ENCODE measurements at regions not wholly inside any gene's neighbourhood (a gene's known extent, or its start where the extent isn't known, plus 50 kb on each side); places are given as distances from the start of the nearest gene placed in this dataset.
"Not testable (repeated sequence)": the region's sequence is repeated elsewhere in the genome, so short reads cannot be mapped to it uniquely, and the experiment has no call there.

- peak; percentile 46 for DNase-seq (ENCODE audit: low read depth, low spot score)
- in situ Hi-C loops (cut with HindIII; ENCODE audit: low sequenced_read_pairs), result no loop called here
- peak; percentile 70 for TF ChIP-seq CTCF (IDR thresholded peaks at IDR 0.05; ENCODE audit: low read depth, low read length)
- H3K4me3 ChIP-seq (ENCODE audit: low read depth, low read length), result no peak overlapping the region
Measured at GRCh38 chr7:93715234-93715633, 140.7 kb upstream of the CALCR start.

- DNase-seq (ENCODE audit: low read depth, low spot score), result no peak
- H3K4me3 ChIP-seq (ENCODE audit: low read depth, low read length), result no peak overlapping the region
- TF ChIP-seq CTCF (IDR thresholded peaks at IDR 0.05; ENCODE audit: low read depth, low read length), result no peak
- in situ Hi-C loops (cut with HindIII; ENCODE audit: low sequenced_read_pairs), result no loop called here
Measured at GRCh38 chr7:93711926-93712325, 137.4 kb upstream of the CALCR start.

- not testable (repeated sequence) for DNase-seq (ENCODE audit: low read depth, low spot score)
Measured at GRCh38 chr7:93708255-93708654, 133.7 kb upstream of the CALCR start.

GRCh38 chr7:93707249-93707648, 132.7 kb upstream of the CALCR start:
- no peak for TF ChIP-seq CTCF (IDR thresholded peaks at IDR 0.05; ENCODE audit: low read depth, low read length)
- in situ Hi-C loops (cut with HindIII; ENCODE audit: low sequenced_read_pairs), result no loop called here
- no peak overlapping the region for H3K4me3 ChIP-seq (ENCODE audit: low read depth, low read length)
- DNase-seq (ENCODE audit: low read depth, low spot score), result no peak

More at GRCh38 chr7:93708255-93708654, 133.7 kb upstream of the CALCR start:
- H3K4me3 ChIP-seq (ENCODE audit: low read depth, low read length); in situ Hi-C loops (cut with HindIII; ENCODE audit: low sequenced_read_pairs): not testable (repeated sequence)

- DNase-seq (ENCODE audit: low read depth, low spot score); H3K4me3 ChIP-seq (ENCODE audit: low read depth, low read length); in situ Hi-C loops (cut with HindIII; ENCODE audit: low sequenced_read_pairs): not testable (repeated sequence)
Measured at GRCh38 chr7:93706162-93706561, 131.6 kb upstream of the CALCR start.

GRCh38 chr7:93704217-93704616, 129.7 kb upstream of the CALCR start:
- DNase-seq (ENCODE audit: low read depth, low spot score), result no peak
- in situ Hi-C loops (cut with HindIII; ENCODE audit: low sequenced_read_pairs), result no loop called here
- no peak overlapping the region for H3K4me3 ChIP-seq (ENCODE audit: low read depth, low read length)
- TF ChIP-seq CTCF (IDR thresholded peaks at IDR 0.05; ENCODE audit: low read depth, low read length), result no peak

- in situ Hi-C loops (cut with HindIII; ENCODE audit: low sequenced_read_pairs), result no loop called here
- no peak for TF ChIP-seq CTCF (IDR thresholded peaks at IDR 0.05; ENCODE audit: low read depth, low read length)
- DNase-seq (ENCODE audit: low read depth, low spot score), result no peak
- no peak overlapping the region for H3K4me3 ChIP-seq (ENCODE audit: low read depth, low read length)
Measured at GRCh38 chr7:93697901-93698300, 123.4 kb upstream of the CALCR start.

GRCh38 chr7:93693796-93694195, 119.3 kb upstream of the CALCR start:
- H3K4me3 ChIP-seq (ENCODE audit: low read depth, low read length), result no peak overlapping the region
- TF ChIP-seq CTCF (IDR thresholded peaks at IDR 0.05; ENCODE audit: low read depth, low read length), result no peak
- in situ Hi-C loops (cut with HindIII; ENCODE audit: low sequenced_read_pairs), result no loop called here

More at GRCh38 chr7:93693796-93694195, 119.3 kb upstream of the CALCR start:
- no peak for DNase-seq (ENCODE audit: low read depth, low spot score)

Measured in astrocyte of the spinal cord (primary cell).